ENCODE measurements at regions not wholly inside any gene's neighbourhood (a gene's known extent, or its start where the extent isn't known, plus 50 kb on each side); places are given as distances from the start of the nearest gene placed in this dataset.

DNA sequence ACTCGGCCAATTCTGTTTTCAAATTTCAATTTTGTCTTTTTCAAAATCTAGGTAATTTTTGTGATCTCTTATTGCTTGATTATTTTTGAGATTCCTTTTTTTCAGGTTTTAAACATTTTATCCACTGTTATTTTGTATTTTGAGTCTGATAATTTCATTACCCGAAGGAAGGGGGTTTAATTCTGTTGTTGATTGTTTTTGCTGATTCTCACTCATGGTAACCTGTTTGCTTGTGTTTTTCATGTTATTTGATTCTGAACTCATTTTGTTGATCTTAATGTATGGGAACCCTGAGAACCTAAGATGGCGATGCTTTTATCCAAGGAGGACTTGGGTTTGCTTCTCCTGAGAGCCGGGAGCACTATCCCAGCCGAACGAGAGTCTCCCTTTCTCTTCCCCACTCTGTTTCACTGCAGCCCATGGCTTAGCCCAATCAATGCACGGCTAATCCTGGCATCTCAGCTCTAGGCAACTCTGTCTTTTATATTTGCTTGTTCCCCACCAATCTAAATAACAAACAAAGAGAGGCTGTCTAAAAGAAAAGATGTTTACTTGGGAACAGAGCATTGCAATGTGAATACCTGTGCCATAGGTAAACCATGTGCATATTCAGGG, 73.2 kb upstream of the ZCCHC2 start:
- no peak overlapping the region for H3K4me3 ChIP-seq
- H3K36me3 ChIP-seq: no peaks in the 10 kb centered on the region
- DNase-seq (ENCODE audit: low spot score in 2 of 2): no peak
- H3K4me1 ChIP-seq: peaks cover 20% of the 10 kb centered on the region
- no peaks in the 10 kb centered on the region for H3K27me3 ChIP-seq
- no peaks in the 10 kb centered on the region for H3K9me3 ChIP-seq
- TF ChIP-seq EP300 (IDR thresholded peaks at IDR 0.05) (no peak), POLR2A (IDR thresholded peaks at IDR 0.05) (no peak), POLR2AphosphoS5 (IDR thresholded peaks at IDR 0.05) (no peak)
- TF ChIP-seq, protein P1, sequence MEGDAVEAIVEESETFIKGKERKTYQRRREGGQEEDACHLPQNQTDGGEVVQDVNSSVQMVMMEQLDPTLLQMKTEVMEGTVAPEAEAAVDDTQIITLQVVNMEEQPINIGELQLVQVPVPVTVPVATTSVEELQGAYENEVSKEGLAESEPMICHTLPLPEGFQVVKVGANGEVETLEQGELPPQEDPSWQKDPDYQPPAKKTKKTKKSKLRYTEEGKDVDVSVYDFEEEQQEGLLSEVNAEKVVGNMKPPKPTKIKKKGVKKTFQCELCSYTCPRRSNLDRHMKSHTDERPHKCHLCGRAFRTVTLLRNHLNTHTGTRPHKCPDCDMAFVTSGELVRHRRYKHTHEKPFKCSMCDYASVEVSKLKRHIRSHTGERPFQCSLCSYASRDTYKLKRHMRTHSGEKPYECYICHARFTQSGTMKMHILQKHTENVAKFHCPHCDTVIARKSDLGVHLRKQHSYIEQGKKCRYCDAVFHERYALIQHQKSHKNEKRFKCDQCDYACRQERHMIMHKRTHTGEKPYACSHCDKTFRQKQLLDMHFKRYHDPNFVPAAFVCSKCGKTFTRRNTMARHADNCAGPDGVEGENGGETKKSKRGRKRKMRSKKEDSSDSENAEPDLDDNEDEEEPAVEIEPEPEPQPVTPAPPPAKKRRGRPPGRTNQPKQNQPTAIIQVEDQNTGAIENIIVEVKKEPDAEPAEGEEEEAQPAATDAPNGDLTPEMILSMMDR (IDR thresholded peaks at IDR 0.05): no peak
- WGBS: 95% methylated on average over 7 of the region's 7 CpGs
- H3K27ac ChIP-seq: no peak overlapping the region

DNA sequence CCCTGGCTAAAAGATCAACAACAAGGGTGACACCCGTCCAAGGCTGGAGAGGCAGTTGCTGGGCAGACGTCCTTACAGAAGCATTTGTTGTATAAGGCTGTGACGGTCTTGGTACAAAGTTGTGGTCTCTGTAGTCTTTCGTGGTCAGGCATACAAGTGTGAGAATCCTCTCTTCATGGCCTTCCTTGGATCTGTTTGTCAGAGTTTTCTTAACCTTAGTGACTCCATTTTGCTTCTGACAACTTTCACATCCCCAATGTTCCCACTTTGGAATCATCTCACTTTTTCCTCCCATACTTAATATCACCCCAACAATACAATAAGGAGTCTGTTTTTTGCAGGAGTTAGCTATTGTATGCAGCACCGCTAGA, 72.7 kb upstream of the ZCCHC2 start:
- Histone ChIP-seq H3K27ac (no peak overlapping the region), H3K27me3 (no peaks in the 10 kb centered on the region), H3K9me3 (no peaks in the 10 kb centered on the region), H3K4me1 (peaks cover 20% of the 10 kb centered on the region), H3K4me3 (no peak overlapping the region), H3K36me3 (no peaks in the 10 kb centered on the region)
- TF ChIP-seq POLR2AphosphoS5 (IDR thresholded peaks at IDR 0.05): no peak
- no peak for TF ChIP-seq EP300 (IDR thresholded peaks at IDR 0.05)
- TF ChIP-seq, protein P1 (IDR thresholded peaks at IDR 0.05): no peak
- no peak for TF ChIP-seq POLR2A (IDR thresholded peaks at IDR 0.05)
- WGBS: 84% methylated on average over 5 of the region's 5 CpGs
- DNase-seq (ENCODE audit: low spot score in 2 of 2): no peak

DNA sequence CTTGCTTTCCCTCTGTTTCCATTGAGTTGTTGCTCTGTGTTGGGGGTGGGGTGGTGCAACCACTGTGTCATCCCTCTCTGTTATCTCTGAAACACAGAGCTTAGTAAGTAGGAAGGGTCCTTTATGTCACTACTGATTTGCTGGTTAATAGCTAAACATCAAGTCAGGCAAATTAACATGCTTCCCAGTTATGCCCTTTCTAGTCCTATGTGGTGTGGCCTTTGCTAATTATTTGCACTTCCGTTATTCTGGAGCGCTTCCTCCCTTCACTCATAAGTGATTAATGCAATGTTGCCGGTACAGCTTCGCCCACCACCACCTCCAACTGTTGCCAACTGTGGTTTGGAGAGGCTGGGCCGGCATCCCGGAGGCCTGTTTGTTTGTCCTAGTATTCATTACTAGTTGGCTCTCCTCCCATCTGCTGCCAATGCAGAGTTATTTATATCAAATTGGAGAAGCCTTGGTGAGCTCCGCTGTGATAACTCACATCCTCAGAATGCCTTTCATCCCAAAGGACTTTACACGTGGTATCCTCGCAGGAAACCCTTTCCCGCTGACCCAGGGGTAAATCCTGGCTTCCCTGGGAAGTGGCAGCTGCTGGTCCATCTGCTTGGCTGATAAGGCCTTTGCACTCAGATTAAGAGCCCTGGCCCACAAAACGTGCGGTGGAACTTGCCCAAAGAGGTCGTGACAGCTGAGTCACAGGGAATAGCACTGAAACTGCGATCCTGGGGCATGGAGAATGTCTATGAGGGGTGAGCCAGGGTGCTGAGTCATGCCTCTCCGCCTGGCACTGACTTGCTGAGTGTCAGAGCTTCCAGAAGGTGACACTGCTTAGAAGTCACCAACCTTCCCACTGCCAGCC, 72.0 kb upstream of the ZCCHC2 start:
- H3K9me3 ChIP-seq: no peaks in the 10 kb centered on the region
- WGBS: 32% methylated on average over 14 of the region's 15 CpGs

DNA sequence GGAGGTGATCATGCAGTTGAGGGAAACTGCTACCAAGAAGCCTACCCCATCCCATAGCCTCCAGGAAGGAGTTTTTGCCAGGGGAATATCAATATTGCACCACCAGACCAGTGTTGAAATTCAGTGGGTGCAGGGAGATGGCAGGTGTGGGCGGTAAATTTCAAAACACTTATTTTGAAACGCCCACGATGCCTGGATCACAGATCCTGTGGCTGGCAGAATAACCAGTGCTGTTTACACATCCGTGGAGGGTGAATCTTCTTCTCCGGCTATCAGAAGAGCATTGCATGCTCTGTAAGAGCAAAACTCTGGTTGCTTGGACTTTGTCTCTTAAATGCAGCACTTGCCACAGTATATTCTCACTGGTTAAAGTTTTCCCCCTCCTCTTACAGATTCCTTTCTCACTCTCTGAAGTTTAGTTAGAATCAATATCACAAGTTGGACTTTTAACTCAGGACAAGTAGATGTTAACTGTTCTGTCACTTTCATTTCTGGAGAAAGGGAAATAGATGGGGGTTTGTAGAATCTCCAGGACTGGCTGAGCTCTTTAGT, 70.5 kb upstream of the ZCCHC2 start:
- H3K9me3 ChIP-seq: no peaks in the 10 kb centered on the region
- DNase-seq (ENCODE audit: low spot score in 2 of 2): no peak
- TF ChIP-seq POLR2AphosphoS5 (IDR thresholded peaks at IDR 0.05): peak in 1 of 3 donors; percentile 40
- TF ChIP-seq EP300 (IDR thresholded peaks at IDR 0.05): no peak
- H3K36me3 ChIP-seq: no peaks in the 10 kb centered on the region
- H3K4me3 ChIP-seq: no peak overlapping the region
- 49% methylated on average over 5 of the region's 5 CpGs for WGBS
- H3K27ac ChIP-seq: no peak overlapping the region
- H3K27me3 ChIP-seq: no peaks in the 10 kb centered on the region
- H3K4me1 ChIP-seq: peaks cover 20% of the 10 kb centered on the region

More for the DNA sequence above, 72.0 kb upstream of the ZCCHC2 start:
- no peaks in the 10 kb centered on the region for H3K36me3 ChIP-seq
- TF ChIP-seq EP300 (IDR thresholded peaks at IDR 0.05) (no peak), POLR2AphosphoS5 (IDR thresholded peaks at IDR 0.05) (peak in 1 of 3 donors; percentile 56), POLR2A (IDR thresholded peaks at IDR 0.05) (no peak)
- TF ChIP-seq, protein P1 (IDR thresholded peaks at IDR 0.05): no peak
- H3K4me1 ChIP-seq: peaks cover 20% of the 10 kb centered on the region
- H3K27me3 ChIP-seq: no peaks in the 10 kb centered on the region
- no peak overlapping the region for H3K27ac ChIP-seq
- H3K4me3 ChIP-seq: no peak overlapping the region
- DNase-seq (ENCODE audit: low spot score in 2 of 2): peak in 1 of 2 donors; percentile 68

DNA sequence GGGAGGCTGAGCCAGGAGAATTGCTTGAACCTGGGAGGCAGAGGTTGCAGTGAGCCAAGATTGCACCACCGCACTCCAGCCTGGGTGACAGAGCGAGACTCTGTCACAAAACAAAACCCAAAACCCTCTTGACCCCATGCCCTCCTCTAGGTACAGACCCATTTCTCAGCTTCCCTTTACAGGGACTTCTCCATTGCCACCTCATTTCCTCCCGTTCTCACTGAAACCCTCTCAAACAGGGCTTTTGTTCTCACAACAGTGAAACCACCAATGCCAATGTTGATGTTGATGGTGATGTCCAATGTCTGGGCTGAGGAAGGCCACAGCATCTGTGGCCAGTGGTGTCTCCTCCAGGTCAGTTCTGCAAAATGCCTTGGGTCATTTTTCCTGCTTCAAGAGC, 69.0 kb upstream of the ZCCHC2 start:
- peaks cover 20% of the 10 kb centered on the region for H3K4me1 ChIP-seq
- no peak for DNase-seq (ENCODE audit: low spot score in 2 of 2)
- no peaks in the 10 kb centered on the region for H3K27me3 ChIP-seq
- no peaks in the 10 kb centered on the region for H3K9me3 ChIP-seq
- WGBS: 89% methylated on average over 3 of the region's 3 CpGs
- no peak for TF ChIP-seq POLR2A (IDR thresholded peaks at IDR 0.05)
- TF ChIP-seq POLR2AphosphoS5 (IDR thresholded peaks at IDR 0.05): no peak
- no peak for TF ChIP-seq EP300 (IDR thresholded peaks at IDR 0.05)
- TF ChIP-seq, protein P1 (IDR thresholded peaks at IDR 0.05): no peak
- no peak overlapping the region for H3K27ac ChIP-seq
- no peak overlapping the region for H3K4me3 ChIP-seq
- no peaks in the 10 kb centered on the region for H3K36me3 ChIP-seq
